CD4-positive, alpha-beta T cell treated with Interleukin-17A for 1 hour (primary cell): ENCODE measurements at regions not wholly inside any gene's neighbourhood (a gene's known extent, or its start where the extent isn't known, plus 50 kb on each side); places are given as distances from the start of the nearest gene placed in this dataset.
A peak's percentile ranks its signal among the peaks of the same experiment; 100 is the strongest.

ENCODE experiments used
- DNase-seq: peaks from one replicate; pipeline ENCODE4 v3.0.0-alpha.2; 2020

DNA sequence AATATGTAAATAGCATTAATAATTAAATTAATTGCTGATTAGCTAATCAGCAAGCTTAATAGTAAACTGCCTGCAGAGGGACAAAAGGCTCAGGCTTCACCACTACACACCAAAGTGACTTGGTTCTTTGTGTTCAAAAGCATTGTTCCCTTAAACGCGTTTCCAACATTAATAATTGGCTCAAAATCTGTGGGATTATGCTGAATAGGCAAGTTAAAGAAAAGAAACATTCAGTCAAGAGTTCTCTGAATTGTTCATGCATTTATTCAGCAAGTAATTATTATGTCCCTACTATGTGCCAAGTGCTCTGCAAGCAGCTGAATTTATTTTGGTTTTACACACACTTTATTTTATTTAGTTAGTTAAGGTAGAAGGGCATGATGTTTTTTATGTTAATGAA lies 558.5 kb upstream of the ARRDC4 start:
- DNase-seq: no peak

DNA sequence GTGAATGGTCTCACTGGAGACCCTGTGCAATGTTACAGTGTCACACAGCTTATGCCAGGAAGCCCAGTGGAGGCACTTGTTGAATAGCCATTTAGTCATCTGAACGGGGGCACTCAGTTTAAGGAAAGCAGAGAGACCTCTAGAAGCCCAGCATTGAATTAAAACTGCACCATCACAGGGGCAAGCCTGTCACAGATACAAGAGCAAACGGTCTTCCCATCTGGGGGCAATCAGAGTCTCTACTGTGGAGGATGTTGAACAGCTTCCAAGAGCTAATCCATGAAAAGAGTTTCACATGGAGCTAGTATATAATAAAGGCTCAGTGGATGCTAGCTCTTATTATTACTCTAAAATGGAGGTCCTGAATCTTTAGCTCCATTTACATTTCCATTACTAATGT lies 553.7 kb upstream of the ARRDC4 start:
- DNase-seq: no peak

DNA sequence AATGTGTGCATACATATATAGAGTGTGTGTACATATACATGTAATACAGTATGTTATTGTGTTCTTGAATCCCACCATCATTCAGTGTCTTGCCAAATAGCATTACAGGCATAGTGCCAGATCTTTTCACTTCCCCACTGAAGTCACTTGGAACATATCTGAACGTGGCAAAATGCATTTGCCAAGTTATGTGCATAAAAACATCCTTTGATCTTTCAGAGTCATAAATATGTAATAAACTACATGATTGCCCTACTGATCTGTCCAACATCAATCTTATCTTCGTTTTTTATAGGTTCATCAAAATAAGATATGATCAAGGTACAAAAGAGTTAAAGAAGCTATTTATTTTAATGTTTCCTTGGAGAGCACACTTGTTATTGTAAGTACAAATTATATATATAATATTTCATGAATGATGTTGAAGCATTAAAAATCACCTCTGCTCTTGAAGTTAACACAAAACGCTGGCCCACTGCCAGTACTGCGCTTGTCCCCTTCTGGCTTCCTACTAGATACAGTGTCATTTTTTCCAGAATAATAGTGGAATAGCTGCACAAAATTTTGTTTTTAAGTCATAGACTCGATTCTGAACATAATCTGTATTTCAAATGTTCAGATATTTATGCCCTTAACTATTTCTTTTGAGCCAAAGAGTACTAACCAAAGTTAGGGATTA lies 549.5 kb upstream of the ARRDC4 start:
- DNase-seq: no peak

DNA sequence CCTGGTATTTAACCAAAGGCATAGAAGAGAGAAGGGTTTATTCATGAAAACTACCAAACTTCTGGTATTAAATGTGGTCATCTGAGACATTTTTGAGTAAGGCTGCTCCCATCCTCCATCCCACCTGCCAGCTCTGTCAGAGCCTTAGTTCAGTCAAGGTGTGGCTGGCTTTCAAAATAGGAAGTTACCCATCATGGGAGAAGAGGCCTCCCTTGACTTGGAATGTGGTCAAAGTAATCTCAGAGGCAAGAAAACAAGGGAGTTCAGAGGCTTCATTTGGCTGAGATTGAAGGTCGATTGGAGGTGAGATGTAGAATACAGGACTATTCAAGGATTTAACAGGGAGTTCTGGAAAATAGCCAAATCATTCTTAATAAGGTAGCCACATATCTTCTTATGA lies 540.4 kb upstream of the ARRDC4 start:
- no peak for DNase-seq

DNA sequence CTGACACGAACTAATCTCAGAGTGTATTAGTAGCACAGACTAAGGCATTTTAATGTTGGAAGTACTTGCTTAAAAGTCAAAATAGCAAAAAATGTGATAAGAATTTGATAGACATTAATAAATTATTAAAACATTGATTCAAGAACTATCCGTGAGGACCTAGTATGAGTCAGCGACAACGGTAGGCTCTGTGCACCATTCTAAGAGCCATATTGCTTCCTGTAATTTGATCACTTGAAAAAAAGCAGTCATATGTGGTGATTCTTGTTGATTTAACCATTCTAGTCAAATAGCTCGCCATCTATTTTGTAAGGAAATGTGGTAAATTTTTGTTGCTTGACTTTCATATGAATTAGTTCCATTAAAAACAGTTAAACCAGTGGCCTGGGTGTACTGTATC lies 534.9 kb upstream of the ARRDC4 start:
- no peak for DNase-seq

DNA sequence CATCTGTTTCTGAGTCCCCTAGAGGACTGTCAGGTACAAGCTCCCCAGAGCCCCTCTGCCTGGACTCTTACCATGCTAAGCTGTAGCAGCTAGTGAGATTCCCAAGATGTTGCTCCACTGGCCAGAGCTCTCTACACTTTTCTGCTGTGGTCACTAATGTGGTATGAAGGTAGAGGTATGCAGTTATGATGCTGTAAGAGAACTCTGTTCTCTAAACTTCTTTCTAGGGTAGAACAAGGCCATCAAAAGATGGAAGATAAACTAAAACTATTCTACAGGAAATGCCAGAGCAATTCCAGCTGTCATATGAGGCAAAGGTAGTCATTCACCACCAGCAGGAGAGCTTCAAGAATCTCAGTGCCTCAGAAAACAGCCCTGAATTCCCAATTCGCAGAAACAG lies 517.4 kb upstream of the ARRDC4 start:
- no peak for DNase-seq

DNA sequence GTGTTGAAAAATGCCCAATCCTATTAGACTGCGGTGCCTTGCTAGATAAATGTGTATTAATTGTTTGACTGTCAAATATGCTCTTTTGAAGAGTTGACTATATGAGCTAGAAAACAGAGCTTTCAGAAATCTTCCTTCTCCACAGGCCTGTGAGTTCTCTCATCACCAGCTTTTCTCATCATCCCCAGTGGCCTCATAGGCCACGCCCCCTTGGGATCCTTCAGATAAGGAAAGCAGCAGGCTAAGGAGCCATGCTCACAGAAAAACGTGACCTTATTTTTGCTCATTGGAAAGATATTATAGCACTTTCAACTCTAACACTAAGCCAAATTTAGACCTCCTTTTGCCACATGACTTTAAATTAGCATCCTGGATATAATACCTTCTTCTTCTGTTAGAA lies 514.4 kb upstream of the ARRDC4 start:
- DNase-seq: no peak

DNA sequence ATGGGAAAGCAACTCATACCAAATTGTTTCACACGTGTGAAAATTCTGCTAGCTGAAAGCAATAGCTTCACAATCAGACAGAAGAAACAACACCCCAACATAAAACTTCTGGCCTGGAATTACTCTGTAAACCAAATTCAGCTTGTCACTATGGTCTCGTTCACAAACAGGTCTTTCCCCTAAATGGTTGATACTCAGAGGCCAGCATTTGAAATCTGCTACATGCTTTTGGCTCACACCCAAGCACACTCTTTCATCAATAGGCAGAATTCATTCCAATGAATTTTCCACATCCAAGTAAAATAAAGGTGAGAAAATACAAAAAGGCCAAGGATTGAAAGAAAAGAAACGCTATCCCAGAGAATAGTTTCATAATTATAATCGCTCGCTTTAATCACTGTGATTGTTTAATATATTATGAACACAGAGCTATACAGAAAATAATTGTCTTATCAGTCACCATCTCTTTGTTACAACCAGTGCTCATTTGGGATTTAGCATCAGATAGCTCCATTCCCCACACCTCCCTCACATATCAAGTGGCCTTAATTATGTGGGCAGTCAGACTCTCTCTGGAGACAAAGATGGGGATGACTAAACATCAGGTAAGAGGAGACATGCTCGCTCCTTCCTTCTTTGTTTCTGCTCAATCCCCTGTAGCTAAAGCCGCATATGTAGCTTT lies 503.8 kb upstream of the ARRDC4 start:
- DNase-seq: no peak

DNA sequence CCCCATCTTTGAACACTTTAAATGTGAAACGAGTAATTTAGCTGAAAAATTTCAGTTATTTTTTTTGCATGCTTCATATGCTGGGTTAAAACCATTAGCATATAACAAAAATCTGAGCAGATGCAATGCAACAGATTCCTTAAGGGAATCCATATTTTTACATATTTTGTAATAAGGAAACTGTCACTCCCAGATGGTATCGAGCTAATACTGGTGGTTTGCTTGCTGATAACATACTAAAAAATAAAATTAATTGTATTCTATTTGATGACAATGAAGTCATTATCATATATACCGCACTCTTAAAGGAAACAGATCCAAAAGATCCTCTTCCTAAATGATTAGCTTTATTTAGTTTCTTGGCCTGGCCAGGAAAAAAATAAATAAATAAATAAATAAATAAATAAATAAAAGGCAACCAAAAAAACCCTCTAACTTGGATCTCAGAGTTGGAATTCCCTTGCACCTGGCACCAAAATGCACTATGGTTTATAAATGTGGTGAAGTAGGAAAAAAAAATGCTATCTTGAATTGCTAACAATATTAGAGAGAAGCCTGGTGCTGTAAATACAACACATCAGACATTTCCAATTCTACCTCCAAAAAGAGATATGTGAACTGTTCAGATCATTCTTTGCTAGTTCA lies 503.2 kb upstream of the ARRDC4 start:
- DNase-seq: no peak

DNA sequence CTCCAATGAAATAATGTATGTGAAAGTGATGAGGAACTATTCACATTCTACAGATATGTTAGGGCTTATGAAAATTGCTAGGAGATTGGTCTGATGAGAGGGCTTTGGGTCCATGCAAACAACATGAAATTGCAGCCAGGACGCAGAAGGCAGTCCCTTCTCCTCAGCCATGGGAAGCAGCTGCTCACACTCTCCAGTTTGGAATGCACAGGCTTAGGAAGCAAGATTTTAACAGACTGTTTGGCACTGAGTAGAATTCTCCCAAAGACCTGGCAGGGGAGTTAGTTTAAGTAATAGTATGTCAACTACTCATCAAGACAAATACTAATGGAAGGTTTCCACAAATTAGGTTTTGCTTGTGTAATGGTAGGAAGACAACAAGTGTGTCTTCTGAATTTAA lies 500.7 kb upstream of the ARRDC4 start:
- no peak for DNase-seq

DNA sequence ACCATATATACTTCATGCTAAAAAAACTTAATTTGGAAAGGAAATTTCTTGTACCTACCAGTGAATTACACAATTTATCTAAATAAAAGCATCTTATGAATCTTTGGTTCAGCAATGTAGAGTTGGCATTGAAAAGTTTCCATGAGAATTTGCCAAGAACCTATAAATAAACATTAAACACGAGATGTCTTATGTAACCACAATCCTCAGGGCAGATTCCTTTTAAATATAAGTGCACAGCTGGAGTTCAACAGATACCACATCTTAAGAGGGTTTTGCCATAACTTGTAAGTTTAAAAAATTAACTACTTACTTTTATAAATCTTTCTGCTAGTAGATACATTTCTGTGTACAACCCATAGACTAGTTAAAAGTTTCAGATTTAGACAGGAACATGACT lies 499.3 kb upstream of the ARRDC4 start:
- DNase-seq: no peak

DNA sequence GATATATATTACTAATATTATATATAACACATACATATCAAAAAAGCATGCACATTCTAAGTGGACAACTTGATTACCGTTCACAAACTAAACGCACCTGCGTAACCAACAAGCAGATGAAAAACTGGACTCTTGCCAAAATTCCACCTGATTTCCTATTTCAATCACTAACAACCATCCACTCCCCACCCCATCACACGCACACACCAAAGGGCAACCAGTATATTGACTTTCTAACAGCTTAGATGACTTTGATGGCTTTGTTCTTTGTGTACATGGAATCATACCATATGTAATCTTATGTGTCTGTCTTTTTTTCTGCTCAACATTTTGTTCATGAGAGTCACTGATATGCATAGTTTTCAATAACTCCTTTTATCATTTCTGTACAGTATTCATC lies 496.8 kb upstream of the ARRDC4 start:
- DNase-seq: no peak

DNA sequence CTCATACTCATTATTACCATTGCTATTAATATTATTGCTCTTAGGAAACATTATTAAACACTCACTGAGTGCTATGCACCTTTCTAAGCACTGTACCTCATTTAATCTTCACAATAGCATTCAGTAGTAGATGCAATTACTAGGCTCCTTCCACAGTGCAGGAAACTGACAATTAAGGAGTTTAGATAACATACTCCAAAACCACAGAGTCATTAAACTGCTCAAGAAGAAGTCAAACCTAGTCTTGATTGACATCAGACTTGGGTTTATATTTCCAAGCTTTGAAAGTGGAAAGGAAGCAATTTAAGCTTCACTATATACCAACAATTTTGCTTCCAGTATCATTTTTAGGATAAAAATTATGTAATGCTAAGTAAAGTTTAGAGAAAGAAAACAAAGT lies 490.1 kb upstream of the ARRDC4 start:
- DNase-seq: no peak

DNA sequence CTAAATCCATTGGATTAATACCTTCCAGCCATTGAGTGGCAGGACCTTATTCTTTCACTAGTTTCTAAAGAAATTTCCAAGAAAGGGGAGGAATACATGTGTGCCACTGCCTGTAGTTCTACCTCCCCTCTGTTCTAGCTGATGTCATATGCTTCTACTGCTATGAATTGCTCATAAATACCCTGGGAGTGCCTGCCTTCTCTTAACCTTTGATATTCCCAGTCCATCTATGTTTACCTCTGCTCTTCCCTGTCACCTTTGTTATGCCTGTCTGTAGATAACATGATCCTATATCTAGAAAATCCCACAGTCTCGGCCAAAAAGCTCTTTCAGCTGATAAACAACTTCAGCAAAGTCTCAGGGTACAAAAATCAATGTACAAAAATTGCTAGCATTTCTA lies 486.9 kb upstream of the ARRDC4 start:
- no peak for DNase-seq

DNA sequence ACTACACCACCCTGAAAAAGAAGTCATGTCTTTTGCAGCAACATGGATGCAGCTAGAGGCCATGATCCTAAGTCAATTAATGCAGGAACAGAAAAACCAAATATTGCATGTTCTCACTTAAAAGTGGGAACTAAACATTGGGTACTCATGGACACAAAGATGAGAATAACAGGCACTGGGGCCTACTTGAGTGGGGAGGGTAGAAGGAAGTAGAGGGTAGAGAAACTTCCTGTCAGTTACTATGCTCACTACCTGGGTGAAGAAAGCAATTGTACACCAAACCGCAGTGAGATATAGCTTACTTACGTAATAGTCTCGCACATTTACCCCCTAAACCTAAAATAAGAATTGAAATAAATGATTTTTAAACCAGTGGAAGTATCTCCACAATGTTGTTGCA lies 480.5 kb upstream of the ARRDC4 start:
- no peak for DNase-seq

DNA sequence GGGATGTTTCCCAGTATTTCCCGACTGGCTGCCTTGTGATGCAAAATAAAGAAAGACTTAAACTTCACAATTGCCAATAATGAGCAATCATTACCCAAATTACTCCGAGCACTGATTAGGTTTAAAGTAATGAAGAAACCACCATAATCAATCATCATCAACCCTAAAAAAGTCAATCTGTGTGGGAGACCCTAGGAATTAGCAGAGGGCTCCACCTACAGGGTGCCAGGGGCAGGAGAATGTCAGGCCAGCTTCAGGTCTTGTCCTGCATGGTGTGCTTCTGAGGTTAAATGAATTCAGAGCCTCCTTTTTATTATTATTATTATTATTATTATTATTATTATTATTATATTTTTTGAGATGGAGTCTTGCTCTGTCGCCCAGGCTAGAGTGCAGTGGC lies 478.0 kb upstream of the ARRDC4 start:
- DNase-seq: no peak

DNA sequence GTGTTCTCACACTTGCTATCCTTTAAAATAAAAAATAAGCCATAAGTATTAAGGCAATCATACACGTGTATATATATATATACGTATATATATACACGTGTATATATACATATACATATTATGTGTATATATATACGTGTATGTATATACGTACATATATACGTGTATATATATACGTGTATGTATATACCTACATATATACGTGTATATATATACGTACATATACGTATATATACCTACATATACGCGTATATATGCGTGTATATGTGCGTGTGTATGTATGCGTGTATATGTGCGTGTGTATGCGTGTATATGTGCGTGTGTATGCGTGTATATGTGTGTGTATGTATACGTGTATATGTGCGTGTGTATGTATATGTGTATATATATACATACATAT lies 477.3 kb upstream of the ARRDC4 start:
- no peak for DNase-seq

DNA sequence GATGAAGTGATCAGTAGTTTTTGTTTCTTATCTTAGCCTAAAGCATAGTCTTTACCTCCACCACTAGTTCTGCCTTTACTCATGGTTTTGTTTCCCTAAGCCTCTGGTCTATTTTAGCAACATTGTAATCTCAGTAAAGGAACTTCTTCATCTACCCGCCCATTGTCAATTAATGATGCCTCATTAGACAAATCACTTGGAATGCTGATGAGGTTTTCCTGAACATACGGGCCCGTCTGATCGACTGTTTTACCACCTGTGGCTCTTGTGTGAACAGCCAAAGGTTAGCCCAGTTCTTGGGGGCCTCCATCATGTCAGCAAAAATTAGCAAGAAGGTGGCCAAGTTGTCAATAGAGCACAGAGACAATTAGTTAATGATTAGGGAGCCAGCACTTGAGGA lies 470.1 kb upstream of the ARRDC4 start:
- no peak for DNase-seq

DNA sequence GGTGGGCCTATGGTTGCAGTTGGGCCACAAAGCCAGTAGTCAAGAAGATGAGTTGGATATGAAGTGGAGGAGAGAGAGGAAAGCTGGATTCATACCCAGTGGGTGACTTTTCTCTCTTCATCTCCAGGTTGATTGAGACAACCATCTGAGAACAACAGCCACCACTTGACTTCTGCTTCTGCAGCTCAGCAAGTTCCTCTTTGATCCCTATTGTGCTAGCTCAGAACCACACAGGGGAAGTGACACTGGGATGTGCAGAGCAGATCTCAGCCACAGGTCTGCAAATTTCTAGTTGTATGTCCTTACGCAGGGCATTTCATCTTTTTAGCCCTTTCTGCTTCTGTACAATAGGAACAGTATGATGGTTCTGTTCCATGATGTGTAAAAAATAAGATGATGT lies 459.2 kb upstream of the ARRDC4 start:
- DNase-seq: peak; percentile 10

DNA sequence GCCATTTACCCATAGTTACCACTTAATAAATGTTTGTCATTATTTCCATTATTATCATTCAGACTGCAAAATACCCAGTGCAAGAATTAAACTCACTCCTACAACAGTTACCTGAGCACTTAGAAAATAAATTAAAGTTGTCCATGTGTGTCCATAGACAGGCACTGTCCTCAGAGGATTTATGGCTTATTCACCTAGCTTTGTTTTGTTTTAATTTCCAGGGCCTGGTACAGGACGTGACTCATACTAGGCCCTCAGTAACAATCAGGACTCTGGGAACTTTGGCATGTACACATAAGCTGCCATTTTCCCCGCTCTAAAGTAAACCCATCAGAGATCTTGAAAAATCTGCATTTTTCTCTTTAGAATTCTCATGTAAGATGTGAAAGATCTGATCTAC lies 458.5 kb upstream of the ARRDC4 start:
- no peak for DNase-seq

DNA sequence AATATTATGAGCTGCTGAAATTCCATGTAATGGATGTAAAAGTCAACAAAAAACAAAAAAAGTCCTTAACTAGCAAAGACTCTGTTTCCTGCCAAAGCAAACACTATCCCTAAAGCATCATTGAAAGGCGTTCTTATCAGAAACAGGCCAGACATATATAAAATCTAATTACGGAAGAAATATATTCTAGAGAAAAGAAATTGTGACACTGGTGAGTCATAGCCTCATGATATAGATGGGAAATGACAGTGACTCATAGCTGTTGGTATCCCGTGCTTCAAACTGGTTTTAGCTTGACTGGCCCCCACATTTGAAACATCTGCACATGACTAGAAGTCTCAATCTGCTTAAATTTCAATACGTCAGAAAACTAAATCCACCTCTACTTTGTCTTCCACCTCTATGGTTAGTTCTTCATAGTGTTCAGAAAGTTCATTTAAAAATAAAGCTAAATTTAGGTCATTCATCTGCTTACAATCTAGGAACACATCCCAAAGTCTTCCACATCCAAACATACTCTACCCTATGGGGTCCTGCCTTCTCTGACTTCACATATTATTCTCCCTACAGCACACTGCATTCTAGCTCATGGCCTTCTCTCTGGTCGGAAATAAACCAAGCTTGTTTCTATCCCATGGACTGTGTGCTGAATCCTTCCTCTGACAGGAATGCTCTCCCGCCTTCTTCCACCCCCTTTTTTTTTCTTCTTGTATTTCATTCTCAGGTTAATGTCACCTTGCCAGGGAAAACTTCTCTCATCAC lies 456.3 kb upstream of the ARRDC4 start:
- peak; percentile 9 for DNase-seq

DNA sequence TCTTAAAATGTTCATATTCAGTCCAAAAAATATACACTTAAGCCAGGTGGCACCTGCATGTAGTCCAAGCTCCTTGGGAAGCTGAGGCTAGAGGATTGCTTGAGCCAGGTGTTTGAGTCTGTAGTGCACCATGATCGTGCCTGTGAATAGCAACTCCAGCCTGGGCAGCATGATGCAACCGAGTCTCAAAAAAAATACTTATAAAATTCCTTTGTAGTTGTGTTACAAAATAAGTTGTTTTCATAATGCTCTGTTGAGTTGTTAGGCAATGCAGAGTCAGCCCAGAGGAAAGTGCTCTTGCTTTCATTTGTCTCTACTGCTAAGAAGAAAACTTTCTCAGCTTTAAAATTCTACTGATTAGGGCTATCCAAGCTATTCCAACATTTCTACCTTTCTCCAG lies 442.8 kb upstream of the ARRDC4 start:
- no peak for DNase-seq

DNA sequence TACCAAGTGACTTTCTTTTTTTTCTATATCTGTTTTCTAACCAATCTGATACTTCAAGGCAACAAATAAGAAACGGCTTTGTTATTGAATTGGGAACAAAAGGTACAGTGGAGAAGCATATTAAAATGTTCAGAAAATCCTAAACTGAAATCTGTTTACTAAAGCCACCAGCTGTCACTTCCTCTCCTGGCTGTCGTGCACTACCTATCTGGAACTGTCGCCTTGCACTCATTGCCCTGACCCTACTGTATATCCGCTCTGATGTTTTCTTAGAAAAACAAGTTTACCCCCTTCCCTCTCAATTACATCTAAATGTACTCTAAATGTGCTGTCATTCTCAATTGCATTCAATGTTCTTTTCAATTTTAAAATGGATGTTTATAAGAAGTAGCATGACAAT lies 439.8 kb upstream of the ARRDC4 start:
- no peak for DNase-seq
